ENCODE measurements at regions not wholly inside any gene's neighbourhood (a gene's known extent, or its start where the extent isn't known, plus 50 kb on each side); places are given as distances from the start of the nearest gene placed in this dataset.

GRCh38 chr22:35148866-35149548 is 83.0 kb downstream of the ISX start:
- TF ChIP-seq MLLT1 (IDR thresholded peaks at IDR 0.05) = no peak
- TF ChIP-seq CBFB (IDR thresholded peaks at IDR 0.05; ENCODE audit: low read depth) = no peak
- TF ChIP-seq ZNF687 (IDR thresholded peaks at IDR 0.05) = 0 out of 2 replicates have a peak, but pooled peaks have one; percentile 16
- TF ChIP-seq TCF3 (IDR thresholded peaks at IDR 0.05; ENCODE audit: borderline replicate concordance, insufficient read depth, low read depth, low read length) = no peak
- intact Hi-C loops (cut with micrococcal nuclease; ENCODE audit: unreplicated experiment) (no loop called here), in situ Hi-C loops (cut with MboI) (loop anchor here (10.0 kb wide), 2 partner anchors 1224 to 1844 kb away; partner anchors contain the start of gene LARGE1)
- no peak for DNase-seq (ENCODE audit: low read depth, low spot score)
- ChIA-PET CTCF (interaction anchor here (1.1 to 5.7 kb wide), 10 partner anchors 8 to 1848 kb away, joined by 3 to 69 read pairs (median 6); no protein-coding TSS in a partner anchor), RAD21 (ENCODE audit: unreplicated experiment) (interaction anchor here (1.0 to 3.0 kb wide), 9 partner anchors 10 to 1845 kb away, joined by 3 to 32 read pairs (median 4); no protein-coding TSS in a partner anchor), POLR2A (no interaction called here), SMC1A (ENCODE audit: uncharacterized antibody, unreplicated experiment) (interaction anchor here (0.7 to 2.5 kb wide), 16 partner anchors 9 to 1849 kb away, joined by 3 to 16 read pairs (median 5); no protein-coding TSS in a partner anchor)
- H2AFZ ChIP-seq (ENCODE audit: control insufficient read depth, low read depth, low read length) = no peak overlapping the region
- WGBS (ENCODE audit: insufficient coverage, insufficient replicate concordance, low lambda C conversion rate, missing lambda C conversion rate) = 76% methylated on average over 10 of the region's 10 CpGs
- no peaks in the 10 kb centered on the region for H4K20me1 ChIP-seq (ENCODE audit: control insufficient read depth, insufficient read depth)
- H3K9ac ChIP-seq (ENCODE audit: control insufficient read depth, insufficient read depth, low read length) = no peak overlapping the region
- H3K27ac ChIP-seq (ENCODE audit: control insufficient read depth, insufficient read depth) = peak overlapping the region; percentile 56
- BruUV-seq (replicated peaks) = no TSS peak
- H3K4me3 ChIP-seq = no peak overlapping the region
- H3K27me3 ChIP-seq (replicated peaks in 1 of 2; ENCODE audit: control insufficient read depth in 2 of 2, insufficient read depth in 2 of 2, low read length in 1 of 2) = no peaks in the 10 kb centered on the region
- H3K36me3 ChIP-seq (ENCODE audit: control insufficient read depth in 2 of 2, insufficient read depth in 2 of 2, low read length in 1 of 2) = no peaks in the 10 kb centered on the region
- peaks cover 19% of the 10 kb centered on the region for H3K4me1 ChIP-seq (ENCODE audit: control insufficient read depth, insufficient read depth, low read length)
- no peaks in the 10 kb centered on the region for H3K9me3 ChIP-seq (replicated peaks; ENCODE audit: control insufficient read depth, insufficient read depth, low read length)
- ATAC-seq = peak; percentile 13; the same call in 1 of the 3 replicates
- H3K79me2 ChIP-seq (ENCODE audit: control insufficient read depth, insufficient read depth, low read length) = no peaks in the 10 kb centered on the region
- FAIRE-seq = no peak
- H3K4me2 ChIP-seq (ENCODE audit: control insufficient read depth, insufficient read depth) = no peak overlapping the region; the same call in 1 of the 2 replicates
